BJ (cell line): ENCODE measurements at regions not wholly inside any gene's neighbourhood (a gene's known extent, or its start where the extent isn't known, plus 50 kb on each side); places are given as distances from the start of the nearest gene placed in this dataset.

Source experiments
- CTCF ChIA-PET: fragments of 350-600 bp; formaldehyde crosslinking; extraction: SDS; loops from one replicate; lab custom pipeline; 2021; ENCODE audit warnings: antibody characterized with exemption, inconsistent platforms; lab: Yijun Ruan, JAX
- POLR2A ChIA-PET: fragments of 300-600 bp; sonication (Branson Sonifier 250); formaldehyde crosslinking; extraction: SDS; loops from one replicate; lab custom pipeline; 2021; ENCODE audit warnings: antibody characterized with exemption; lab: Charles Lee
- DNase-seq: peaks from one replicate; pipeline ENCODE4 v3.0.0-alpha.2; 2011; ENCODE audit warnings: low read depth
- H3K27me3 ChIP-seq: 2 replicates; pipeline ENCODE4 v1.6.0; 2011; ENCODE audit warnings: low read length; ENCODE audit not compliant: control insufficient read depth, insufficient read depth
- H3K36me3 ChIP-seq: 2 replicates; pipeline ENCODE4 v1.5.1; 2011; ENCODE audit warnings: low read length; ENCODE audit not compliant: control insufficient read depth, insufficient read depth
- H3K4me3 ChIP-seq: 2 replicates; pipeline ENCODE4 v1.5.1; 2011; ENCODE audit warnings: low read depth, mild to moderate bottlenecking, control low read depth, low read length
- CTCF ChIP-seq: IDR thresholded peaks from 2 replicates; pipeline ENCODE4 v1.5.1; 2011; ENCODE audit warnings: low read depth, mild to moderate bottlenecking, control low read depth, inconsistent platforms, low read length, moderate library complexity; ENCODE audit not compliant: insufficient read depth

DNA sequence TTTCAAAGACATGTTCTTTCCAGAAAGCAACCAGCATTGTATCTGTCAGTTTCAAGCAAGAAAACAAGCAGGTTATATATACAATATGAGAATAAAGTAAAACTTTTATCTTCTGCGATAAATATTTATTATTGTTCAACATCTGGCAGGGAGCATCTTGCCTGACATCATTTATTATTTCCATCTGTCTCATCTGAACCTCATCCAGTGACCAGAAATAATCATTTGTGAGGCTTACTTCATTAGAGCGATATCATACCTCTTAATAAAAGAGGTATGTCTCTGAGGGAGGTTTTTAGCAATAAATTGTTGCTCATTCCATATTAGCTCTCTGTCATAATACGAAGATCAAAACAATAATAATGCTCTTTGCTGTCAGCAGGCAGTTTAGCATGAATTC is 226.1 kb downstream of the CDC14C start:
- Histone ChIP-seq H3K4me3 (no peak overlapping the region), H3K27me3 (no peaks in the 10 kb centered on the region), H3K36me3 (no peaks in the 10 kb centered on the region)
- no peak for TF ChIP-seq CTCF
- ChIA-PET CTCF (no interaction called here), POLR2A (no interaction called here)
- DNase-seq = no peak

DNA sequence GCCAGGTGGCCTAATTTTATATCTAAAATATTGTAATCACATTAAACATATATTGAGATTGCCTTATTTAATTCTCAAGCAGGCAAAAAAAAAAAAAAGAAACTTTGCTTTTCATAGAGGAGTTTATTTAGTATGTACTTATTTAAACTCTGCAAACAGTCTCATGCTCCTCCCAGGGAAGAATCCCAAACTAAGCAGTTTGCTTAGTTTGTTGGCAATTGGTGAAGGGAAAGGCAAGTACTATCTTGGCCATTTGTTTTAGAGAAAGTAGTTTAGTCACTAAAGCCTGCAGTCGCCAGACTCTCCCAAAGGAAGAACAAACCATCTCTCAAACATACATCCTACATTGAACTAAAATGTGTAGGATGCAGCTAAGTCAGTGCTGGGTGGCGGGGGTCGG is 226.8 kb downstream of the CDC14C start:
- CTCF ChIA-PET = interaction anchor here (0.7 kb wide), 1 partner anchor 756 kb away, joined by 3 read pairs; no protein-coding TSS in a partner anchor
- Histone ChIP-seq H3K27me3 (no peaks in the 10 kb centered on the region), H3K36me3 (no peaks in the 10 kb centered on the region), H3K4me3 (no peak overlapping the region)
- no peak for DNase-seq
- no peak for TF ChIP-seq CTCF
- POLR2A ChIA-PET = no interaction called here

DNA sequence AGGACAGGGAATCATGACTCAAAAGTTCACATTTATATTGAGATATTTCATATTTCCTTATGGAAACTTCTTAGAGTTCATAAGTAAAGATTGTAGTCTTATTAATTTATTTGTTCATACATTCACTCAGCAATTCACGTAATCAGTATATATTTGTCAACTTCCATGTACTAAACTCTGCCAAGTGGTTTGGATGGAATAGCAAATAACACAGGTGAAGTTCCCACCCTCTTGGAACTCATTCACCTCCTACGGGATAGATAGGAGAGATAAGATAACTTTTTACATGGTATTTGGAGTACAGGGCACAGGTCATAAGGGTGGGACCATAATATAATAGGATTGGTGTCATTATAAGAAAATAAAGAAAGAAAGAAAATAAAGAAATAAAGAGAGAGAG is 234.0 kb downstream of the CDC14C start:
- H3K27me3 ChIP-seq = no peaks in the 10 kb centered on the region
- no peak for DNase-seq
- ChIA-PET CTCF (no interaction called here), POLR2A (no interaction called here)
- H3K36me3 ChIP-seq = no peaks in the 10 kb centered on the region
- no peak overlapping the region for H3K4me3 ChIP-seq
- TF ChIP-seq CTCF = no peak

DNA sequence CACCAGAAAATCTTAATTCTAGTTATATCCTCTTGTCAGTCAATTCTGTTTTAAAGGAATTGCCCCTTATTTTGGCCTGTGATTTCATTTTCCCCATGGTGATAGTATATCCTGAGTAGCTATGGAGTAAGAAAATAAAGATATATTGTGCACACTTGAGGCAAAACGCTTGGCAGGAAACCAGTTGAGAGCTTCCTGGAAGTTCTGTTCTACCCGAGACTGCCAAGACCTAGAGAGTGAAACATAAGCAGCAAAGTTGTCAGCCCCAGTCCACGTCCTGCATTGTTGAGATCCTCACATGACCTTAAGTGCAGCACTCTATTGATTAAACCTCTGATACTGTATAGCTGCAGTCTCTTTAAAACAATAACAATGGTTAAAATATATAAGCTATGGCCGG is 235.2 kb downstream of the CDC14C start:
- POLR2A ChIA-PET = no interaction called here
- DNase-seq = no peak
- no peaks in the 10 kb centered on the region for H3K27me3 ChIP-seq
- TF ChIP-seq CTCF = no peak
- H3K36me3 ChIP-seq = no peaks in the 10 kb centered on the region
- CTCF ChIA-PET = no interaction called here
- no peak overlapping the region for H3K4me3 ChIP-seq

DNA sequence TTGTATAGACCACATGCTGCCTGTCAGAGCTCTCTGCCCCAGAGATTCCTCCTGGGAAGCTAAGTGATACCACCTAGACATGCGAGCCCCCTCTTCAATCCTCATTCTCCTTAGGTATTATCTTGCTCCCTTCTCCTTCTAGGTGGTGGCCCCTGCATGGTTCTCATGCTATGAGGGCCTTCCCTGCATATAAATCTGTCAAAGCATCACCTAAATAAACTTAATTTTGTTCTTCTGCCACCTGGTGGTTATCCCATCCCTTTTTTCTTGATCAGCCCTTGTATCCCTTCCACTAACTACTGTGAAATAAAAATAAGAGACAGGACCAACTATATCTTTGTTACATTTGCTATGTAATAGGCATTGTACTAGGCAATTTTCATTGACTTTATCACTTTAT is 242.1 kb downstream of the CDC14C start:
- no peaks in the 10 kb centered on the region for H3K27me3 ChIP-seq
- ChIA-PET POLR2A (no interaction called here), CTCF (no interaction called here)
- H3K4me3 ChIP-seq = no peak overlapping the region
- DNase-seq = no peak
- H3K36me3 ChIP-seq = no peaks in the 10 kb centered on the region
- no peak for TF ChIP-seq CTCF
